Sigmoid colon (tissue), 3 donors: ENCODE measurements at regions not wholly inside any gene's neighbourhood (a gene's known extent, or its start where the extent isn't known, plus 50 kb on each side); places are given as distances from the start of the nearest gene placed in this dataset.

ENCODE experiments used
- POLR2A ChIP-seq, 2 donors: fragments of 450-650 bp; IDR thresholded peaks; one replicate each; pipeline ENCODE4 v1.6.1; 2016; ENCODE audit warnings: antibody characterized with exemption in 2 of 2, mild to moderate bottlenecking in 2 of 2, moderate library complexity in 2 of 2
- TF ChIP-seq, protein P1 (sequence below), 4 experiments: fragments of 450-650 bp in 3 of 4; fragments of 200-600 bp in 1 of 4; IDR thresholded peaks; one replicate each; pipeline ENCODE4 v1.5.1; 2016 to 2019; ENCODE audit warnings: antibody characterized with exemption in 4 of 4, mild to moderate bottlenecking in 3 of 4, moderate library complexity in 2 of 4

DNA sequence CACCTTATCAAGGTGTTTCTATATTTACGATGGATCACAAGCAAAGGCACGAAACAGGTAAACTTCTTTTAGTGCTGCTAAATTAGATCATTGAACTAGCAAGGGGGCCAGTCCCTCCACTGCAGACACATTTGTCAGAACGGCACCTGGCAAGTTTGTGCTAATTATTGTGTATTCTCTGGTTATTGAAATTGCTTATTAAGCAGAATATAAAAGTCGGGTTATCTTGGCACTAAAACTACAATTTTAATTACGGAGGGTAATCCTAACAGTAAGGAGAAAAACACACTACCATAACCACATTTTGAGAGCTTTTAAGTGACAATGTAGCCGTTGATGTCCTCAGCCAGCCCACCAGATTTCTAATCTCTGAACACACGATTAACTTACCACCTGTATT, 118.9 kb upstream of the BTN3A2 start:
- TF ChIP-seq, protein P1, sequence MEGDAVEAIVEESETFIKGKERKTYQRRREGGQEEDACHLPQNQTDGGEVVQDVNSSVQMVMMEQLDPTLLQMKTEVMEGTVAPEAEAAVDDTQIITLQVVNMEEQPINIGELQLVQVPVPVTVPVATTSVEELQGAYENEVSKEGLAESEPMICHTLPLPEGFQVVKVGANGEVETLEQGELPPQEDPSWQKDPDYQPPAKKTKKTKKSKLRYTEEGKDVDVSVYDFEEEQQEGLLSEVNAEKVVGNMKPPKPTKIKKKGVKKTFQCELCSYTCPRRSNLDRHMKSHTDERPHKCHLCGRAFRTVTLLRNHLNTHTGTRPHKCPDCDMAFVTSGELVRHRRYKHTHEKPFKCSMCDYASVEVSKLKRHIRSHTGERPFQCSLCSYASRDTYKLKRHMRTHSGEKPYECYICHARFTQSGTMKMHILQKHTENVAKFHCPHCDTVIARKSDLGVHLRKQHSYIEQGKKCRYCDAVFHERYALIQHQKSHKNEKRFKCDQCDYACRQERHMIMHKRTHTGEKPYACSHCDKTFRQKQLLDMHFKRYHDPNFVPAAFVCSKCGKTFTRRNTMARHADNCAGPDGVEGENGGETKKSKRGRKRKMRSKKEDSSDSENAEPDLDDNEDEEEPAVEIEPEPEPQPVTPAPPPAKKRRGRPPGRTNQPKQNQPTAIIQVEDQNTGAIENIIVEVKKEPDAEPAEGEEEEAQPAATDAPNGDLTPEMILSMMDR (IDR thresholded peaks at IDR 0.05) = no peak
- TF ChIP-seq POLR2A (IDR thresholded peaks at IDR 0.05) = no peak
